ENCODE measurements at regions not wholly inside any gene's neighbourhood (a gene's known extent, or its start where the extent isn't known, plus 50 kb on each side); places are given as distances from the start of the nearest gene placed in this dataset.

DNA sequence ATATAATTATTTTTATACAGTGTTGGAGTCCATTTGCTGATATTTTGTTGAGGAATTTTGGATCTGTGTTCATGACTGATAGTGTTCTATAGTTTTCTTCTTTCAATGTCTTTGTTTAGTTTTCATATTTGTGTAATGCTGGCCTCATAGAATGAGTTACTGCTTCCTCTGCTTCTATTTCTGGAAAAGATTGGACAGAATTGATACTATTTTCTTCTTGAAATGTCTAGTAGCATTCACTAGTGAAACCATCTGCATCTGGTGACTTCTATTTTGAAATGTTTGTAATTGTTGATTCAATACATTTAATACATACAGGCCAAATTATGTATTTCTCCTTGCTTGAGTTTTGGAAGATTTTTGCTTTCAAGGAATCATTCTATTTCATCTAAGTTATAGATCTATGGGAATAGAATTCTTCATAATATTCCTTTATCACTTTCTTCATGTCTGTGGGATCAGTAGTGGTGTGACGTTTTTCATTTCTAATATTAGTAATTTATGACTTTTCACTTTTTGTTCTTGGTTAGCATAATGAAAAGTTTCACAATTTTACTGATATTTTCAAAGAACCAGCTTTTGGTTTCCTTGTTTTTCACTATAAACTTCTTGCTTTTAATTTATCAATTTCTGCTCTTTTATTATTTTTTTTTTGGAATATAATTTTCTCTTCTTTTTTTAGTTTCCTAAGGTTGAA lies 509.9 kb upstream of the VRK2 start:
- no peak for DNase-seq

GRCh38 chr2:57539761-57540160 lies 506.8 kb upstream of the VRK2 start:
- DNase-seq, result no peak

GRCh38 chr2:57542081-57542480 lies 504.5 kb upstream of the VRK2 start:
- DNase-seq, result no peak

DNA sequence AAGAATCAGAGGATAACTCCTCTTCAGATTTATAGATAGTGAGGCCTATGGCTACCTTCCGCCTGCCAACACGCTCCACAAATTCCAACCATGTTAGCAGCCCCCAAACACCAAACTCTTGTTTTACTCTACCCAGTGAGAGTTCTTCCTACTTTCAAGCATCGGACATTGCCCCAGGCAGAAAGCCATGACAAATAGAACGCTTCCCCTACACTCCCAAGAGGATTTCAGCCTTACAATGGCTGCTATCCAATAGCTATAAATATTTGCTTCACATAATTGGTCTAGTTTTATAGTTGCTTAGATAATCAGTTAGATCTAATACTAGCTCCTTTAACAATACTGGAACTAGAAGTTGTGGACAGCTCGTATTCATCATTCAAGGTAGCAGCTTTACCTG lies 503.4 kb upstream of the VRK2 start:
- DNase-seq, result peak; percentile 26

DNA sequence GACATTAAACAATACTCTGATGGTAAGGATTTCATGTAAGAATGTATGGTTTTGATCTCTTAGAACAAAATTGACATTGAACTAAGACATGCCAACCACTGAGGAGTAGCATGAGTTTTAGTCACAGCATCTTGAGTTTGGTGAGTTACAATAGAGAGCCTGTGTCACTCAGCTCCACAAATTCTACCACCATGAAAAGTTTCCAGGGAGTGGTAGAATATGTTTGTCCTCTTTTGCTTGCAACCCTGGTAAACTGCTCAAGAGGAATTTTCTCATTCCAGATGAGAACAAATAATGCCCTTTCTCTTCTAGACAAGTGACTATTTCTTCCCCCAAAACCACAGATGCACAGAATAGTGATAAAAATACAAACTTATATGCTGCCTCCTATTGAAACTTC lies 502.0 kb upstream of the VRK2 start:
- DNase-seq, result no peak

GRCh38 chr2:57546478-57546877 lies 500.1 kb upstream of the VRK2 start:
- DNase-seq, result no peak

DNA sequence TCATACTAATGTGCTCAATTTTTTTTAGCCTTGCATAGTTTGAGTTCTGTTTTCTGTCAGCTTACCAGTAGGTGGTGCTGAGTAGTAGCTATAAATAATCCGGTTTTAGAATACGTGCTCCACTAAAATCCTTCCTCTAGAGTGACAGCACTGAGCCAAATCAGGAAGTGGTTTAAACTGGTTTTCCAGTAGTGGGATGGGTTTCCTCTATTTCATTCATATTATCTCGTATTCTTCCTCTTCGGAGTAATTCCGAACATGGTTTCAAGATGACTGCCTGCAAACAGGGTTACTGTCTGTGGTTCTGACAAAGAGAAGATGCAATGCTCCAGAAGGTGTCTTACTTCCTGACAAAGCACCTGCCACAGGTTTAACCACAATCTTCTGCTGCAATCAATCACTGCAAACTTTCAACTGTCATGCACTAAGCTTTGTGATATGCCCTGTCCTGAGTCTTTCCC lies 496.9 kb upstream of the VRK2 start:
- DNase-seq, result peak; percentile 14

- no peak for DNase-seq
Measured at GRCh38 chr2:57550912-57551311, 495.7 kb upstream of the VRK2 start.

DNA sequence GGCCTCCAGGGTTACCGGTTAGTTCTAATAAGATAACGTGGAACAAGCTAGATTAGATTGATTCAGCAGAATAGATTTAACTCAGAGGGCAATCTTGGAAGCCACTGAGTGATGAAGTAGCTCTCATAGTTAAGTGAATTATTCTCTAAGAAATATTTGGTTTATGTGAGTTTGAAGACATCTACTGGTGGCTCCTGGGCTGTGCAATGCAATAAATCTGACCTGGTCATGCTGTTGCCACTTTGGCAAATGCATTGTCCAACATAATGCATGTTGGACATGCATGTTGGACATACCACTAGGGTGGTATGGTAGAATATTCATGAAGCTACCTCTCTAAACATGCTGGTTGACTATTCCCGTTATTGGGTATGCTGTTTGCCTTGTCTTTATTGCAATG lies 493.7 kb upstream of the VRK2 start:
- DNase-seq, result no peak

GRCh38 chr2:57554348-57554747 lies 492.3 kb upstream of the VRK2 start:
- DNase-seq, result no peak

- DNase-seq, result no peak
Measured at GRCh38 chr2:57558312-57558711, 488.3 kb upstream of the VRK2 start.

GRCh38 chr2:57562495-57562894 lies 484.1 kb upstream of the VRK2 start:
- no peak for DNase-seq

DNA sequence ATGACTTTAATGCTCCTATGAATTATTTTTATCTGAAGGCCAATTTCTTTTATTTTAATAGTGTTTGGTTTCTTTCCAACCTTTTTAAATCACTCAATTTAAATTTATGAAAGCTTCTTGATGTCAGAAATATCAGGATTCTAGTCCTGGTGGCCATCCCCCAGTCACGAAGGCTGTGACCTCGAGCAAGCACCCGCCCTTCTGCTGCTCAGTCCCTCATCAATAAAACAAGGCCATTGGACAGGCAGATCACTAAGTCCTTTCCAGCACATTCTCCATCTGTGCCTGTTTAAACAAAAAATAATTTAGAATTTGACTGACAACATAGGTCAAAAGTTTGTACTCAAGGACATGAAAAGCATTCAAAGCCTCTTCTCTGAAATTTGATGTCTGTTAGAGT lies 483.6 kb upstream of the VRK2 start:
- DNase-seq, result no peak

DNA sequence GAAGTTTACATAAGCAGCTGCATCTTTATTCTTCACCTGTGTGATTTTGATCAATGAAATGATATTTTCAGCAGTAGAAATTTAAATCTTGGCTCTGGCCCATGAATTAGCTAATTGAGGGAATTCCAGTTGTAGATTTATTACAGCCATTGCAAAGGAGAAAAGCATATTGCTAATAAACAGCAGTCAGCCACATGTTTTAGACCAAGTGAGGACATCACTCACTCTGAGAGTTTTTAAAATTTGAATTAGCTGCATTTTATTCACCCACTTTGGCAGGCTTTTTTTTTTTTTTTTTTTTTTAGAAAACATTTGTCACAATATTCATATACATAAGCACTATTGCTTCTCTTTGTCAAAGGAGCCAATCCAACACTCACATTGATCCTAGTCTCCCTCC lies 479.4 kb upstream of the VRK2 start:
- DNase-seq, result no peak

DNA sequence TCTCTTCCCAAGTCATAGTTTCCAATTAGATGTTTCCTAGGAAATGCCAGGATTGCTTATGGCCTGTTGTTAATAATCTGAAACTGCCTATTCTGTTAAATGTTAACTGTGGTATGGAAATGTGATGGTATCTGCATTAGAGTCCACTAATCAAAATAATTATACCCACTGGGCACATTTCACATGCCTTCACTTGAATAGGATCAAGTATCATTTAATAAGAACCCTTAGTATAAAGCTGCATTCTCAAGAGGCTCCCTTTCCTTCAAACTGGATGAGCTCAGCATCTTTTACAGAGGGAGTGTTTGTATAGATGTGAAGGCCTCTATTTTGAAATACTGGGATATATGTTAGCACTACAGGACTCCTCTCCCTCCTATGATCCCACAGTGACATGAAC lies 477.2 kb upstream of the VRK2 start:
- no peak for DNase-seq

- DNase-seq, result no peak
Measured at GRCh38 chr2:57570961-57571360, 475.6 kb upstream of the VRK2 start.

GRCh38 chr2:57575700-57576268 lies 470.8 kb upstream of the VRK2 start:
- no peak for DNase-seq

GRCh38 chr2:57576983-57577382 lies 469.6 kb upstream of the VRK2 start:
- DNase-seq, result no peak

DNA sequence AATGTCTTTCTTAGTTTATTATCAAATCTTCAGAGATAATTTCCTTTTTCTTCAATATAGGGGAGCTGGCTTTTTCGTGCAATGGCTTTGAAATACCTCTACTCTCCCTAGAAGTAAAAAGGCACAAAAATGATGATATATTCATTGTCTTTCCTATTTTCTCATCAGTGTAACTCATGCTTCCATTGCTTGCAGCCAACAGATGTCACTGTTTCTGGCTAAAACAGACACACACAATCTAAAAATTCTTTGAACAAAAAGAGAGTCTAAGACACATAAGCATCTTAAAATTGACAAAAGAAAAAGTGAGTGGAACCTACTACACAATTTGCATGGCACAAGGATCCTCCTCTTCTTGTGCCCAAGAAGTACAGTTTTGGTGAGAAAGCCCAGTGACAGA lies 448.7 kb upstream of the VRK2 start:
- no peak for DNase-seq

GRCh38 chr2:57598551-57598950 lies 448.1 kb upstream of the VRK2 start:
- no peak for DNase-seq

GRCh38 chr2:57602733-57603132 lies 443.9 kb upstream of the VRK2 start:
- DNase-seq, result no peak

DNA sequence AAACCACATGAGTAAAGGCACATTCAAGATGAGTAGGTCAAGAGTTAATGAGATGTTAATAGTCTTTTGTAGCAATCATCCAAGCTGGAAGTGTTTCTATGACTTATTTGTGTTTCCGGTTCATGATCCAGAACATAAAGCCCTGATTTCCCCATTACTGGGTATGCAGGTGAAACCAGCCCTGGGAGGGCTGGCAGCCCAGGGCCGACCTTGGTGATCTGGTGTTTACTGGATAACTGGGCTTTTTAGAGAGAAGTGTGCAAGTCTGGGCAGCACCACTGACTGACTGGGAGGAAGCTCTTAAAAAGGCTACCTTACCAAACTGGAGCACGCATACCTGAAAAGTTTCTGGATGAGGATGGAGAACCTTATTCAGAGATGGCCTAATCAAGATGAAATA lies 431.6 kb upstream of the VRK2 start:
- no peak for DNase-seq

- no peak for DNase-seq
Measured at GRCh38 chr2:57615855-57616556, 430.6 kb upstream of the VRK2 start.

GRCh38 chr2:57617318-57617717 lies 429.3 kb upstream of the VRK2 start:
- no peak for DNase-seq

Data from EL (cell line).